Duodenal mucosa (tissue), 2 donors: ENCODE measurements at regions not wholly inside any gene's neighbourhood (a gene's known extent, or its start where the extent isn't known, plus 50 kb on each side); places are given as distances from the start of the nearest gene placed in this dataset.

Experiments
- H3K27ac ChIP-seq: one replicate; pipeline ENCODE4 v1.7.0; 2013; ENCODE audit warnings: low read depth, low read length
- H3K27me3 ChIP-seq, 2 donors: one replicate each; pipeline ENCODE4 v1.7.0; 2013; ENCODE audit warnings: low read length in 2 of 2, control low read depth in 1 of 2; ENCODE audit not compliant: insufficient read depth in 2 of 2, control insufficient read depth in 1 of 2
- H3K36me3 ChIP-seq, 2 donors: one replicate each; pipeline ENCODE4 v1.7.0; 2013; ENCODE audit warnings: low read length in 2 of 2, control low read depth in 1 of 2; ENCODE audit not compliant: insufficient read depth in 2 of 2, control insufficient read depth in 1 of 2
- H3K4me1 ChIP-seq, 2 donors: one replicate each; pipeline ENCODE4 v1.7.0; 2013; ENCODE audit warnings: low read length in 2 of 2, control low read depth in 1 of 2; ENCODE audit not compliant: insufficient read depth in 2 of 2, control insufficient read depth in 1 of 2
- H3K4me3 ChIP-seq, 2 donors: one replicate each; pipeline ENCODE4 v1.7.0; 2013; ENCODE audit warnings: low read length in 2 of 2, low read depth in 1 of 2
- H3K9ac ChIP-seq, 2 donors: one replicate each; pipeline ENCODE4 v1.7.0; 2013; ENCODE audit warnings: low read length in 2 of 2, low read depth in 1 of 2
- H3K9me3 ChIP-seq, 2 donors: one replicate each; pipeline ENCODE4 v1.7.0; 2013; ENCODE audit warnings: low read length in 2 of 2, control low read depth in 1 of 2; ENCODE audit not compliant: control insufficient read depth in 1 of 2

- Histone ChIP-seq H3K9ac (no peak overlapping the region), H3K27ac (no peak overlapping the region), H3K9me3 (no peaks in the 10 kb centered on the region), H3K36me3 (no peaks in the 10 kb centered on the region), H3K4me1 (no peaks in the 10 kb centered on the region), H3K4me3 (no peak overlapping the region), H3K27me3 (peaks cover 6 to 7% of the 10 kb centered on the region in 2 donors)
These were observed 262.3 kb downstream of the NSG2 start for GRCh38 chr5:174307656-174308271.

GRCh38 chr5:174309131-174309795 is 263.8 kb downstream of the NSG2 start:
- no peak overlapping the region for H3K27ac ChIP-seq

GRCh38 chr5:174310243-174310642 is 264.7 kb downstream of the NSG2 start:
- H3K36me3 ChIP-seq = no peaks in the 10 kb centered on the region
- no peak overlapping the region for H3K9ac ChIP-seq
- H3K9me3 ChIP-seq = no peaks in the 10 kb centered on the region
- no peak overlapping the region for H3K4me3 ChIP-seq
- no peak overlapping the region for H3K27ac ChIP-seq
- no peaks in the 10 kb centered on the region for H3K4me1 ChIP-seq
- peaks cover 13 to 16% of the 10 kb centered on the region in 2 donors for H3K27me3 ChIP-seq

More at GRCh38 chr5:174309131-174309795, 263.8 kb downstream of the NSG2 start:
- no peak overlapping the region for H3K9ac ChIP-seq
- no peaks in the 10 kb centered on the region for H3K4me1 ChIP-seq
- peaks cover 13 to 15% of the 10 kb centered on the region in 2 donors for H3K27me3 ChIP-seq
- no peaks in the 10 kb centered on the region for H3K9me3 ChIP-seq
- H3K4me3 ChIP-seq = no peak overlapping the region
- no peaks in the 10 kb centered on the region for H3K36me3 ChIP-seq

DNA sequence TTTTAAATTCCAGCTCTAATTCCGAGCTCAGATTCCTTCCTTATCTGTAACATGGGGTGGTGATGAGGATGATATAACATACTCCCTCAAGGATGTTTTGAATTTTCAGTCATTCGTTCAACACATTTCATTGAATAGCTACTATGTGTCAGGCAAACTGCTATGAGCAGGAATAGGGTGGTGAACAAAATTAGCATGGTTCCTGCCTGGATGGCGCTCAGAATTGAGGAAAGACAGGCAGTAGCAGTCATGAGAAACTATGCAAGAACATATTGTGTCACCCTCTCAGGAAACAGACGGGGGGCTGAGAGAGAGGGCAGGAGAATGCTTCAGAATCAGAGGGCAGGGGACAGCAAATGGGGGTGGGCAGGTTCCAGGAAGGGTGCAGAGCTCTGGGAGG is 265.2 kb downstream of the NSG2 start:
- H3K27ac ChIP-seq = no peak overlapping the region
- H3K9ac ChIP-seq = no peak overlapping the region
- peaks cover 13 to 16% of the 10 kb centered on the region in 2 donors for H3K27me3 ChIP-seq
- no peaks in the 10 kb centered on the region for H3K4me1 ChIP-seq
- H3K9me3 ChIP-seq = no peaks in the 10 kb centered on the region
- H3K36me3 ChIP-seq = no peaks in the 10 kb centered on the region
- no peak overlapping the region for H3K4me3 ChIP-seq

DNA sequence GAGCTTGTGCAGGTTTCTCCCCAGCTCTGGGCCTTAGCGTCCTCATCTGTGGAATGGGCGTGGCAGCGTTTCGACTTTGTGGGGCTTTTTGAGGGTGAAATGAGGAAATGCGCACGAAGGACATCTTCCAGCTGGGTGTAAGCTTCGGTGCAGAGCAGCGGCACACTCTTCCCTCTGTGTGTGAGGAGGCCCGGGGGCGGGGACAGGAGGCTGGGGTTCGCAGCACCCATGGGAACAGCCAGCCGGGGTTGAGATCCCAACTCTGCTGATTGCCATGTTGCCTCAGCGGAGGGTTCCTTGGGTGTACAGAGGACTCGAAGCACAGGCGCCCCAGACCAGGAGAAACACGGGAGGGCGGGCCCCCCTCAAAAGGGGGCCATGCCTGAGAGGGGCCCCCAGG is 265.6 kb downstream of the NSG2 start:
- H3K36me3 ChIP-seq = no peaks in the 10 kb centered on the region
- no peaks in the 10 kb centered on the region for H3K4me1 ChIP-seq
- no peak overlapping the region for H3K9ac ChIP-seq
- no peaks in the 10 kb centered on the region for H3K9me3 ChIP-seq
- H3K4me3 ChIP-seq = no peak overlapping the region
- no peak overlapping the region for H3K27ac ChIP-seq
- peaks cover 13 to 16% of the 10 kb centered on the region in 2 donors for H3K27me3 ChIP-seq

GRCh38 chr5:174311531-174312269 is 266.2 kb downstream of the NSG2 start:
- no peak overlapping the region for H3K27ac ChIP-seq
- peaks cover 13 to 16% of the 10 kb centered on the region in 2 donors for H3K27me3 ChIP-seq
- no peaks in the 10 kb centered on the region for H3K36me3 ChIP-seq

DNA sequence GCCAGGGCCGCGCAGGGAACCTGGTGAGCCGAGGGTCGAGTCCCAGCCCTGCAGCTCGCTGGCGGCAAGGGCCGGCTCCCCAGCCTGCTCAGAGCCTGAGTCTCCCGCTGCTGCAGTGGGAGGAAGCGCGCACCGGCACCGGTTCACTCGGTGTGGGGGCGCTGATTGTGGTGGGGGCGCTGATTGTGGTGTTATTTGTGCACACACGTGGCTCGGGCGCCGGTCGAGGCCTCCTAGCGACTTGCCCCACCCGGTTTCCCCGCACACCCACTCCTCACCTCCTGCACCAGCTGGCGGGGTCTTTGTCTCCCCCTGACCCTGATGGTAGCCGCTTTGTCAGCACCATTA is 266.7 kb downstream of the NSG2 start:
- Histone ChIP-seq H3K27me3 (peaks cover 13 to 16% of the 10 kb centered on the region in 2 donors), H3K4me3 (no peak overlapping the region), H3K27ac (no peak overlapping the region), H3K4me1 (no peaks in the 10 kb centered on the region), H3K9ac (no peak overlapping the region), H3K9me3 (no peaks in the 10 kb centered on the region), H3K36me3 (no peaks in the 10 kb centered on the region)

More at GRCh38 chr5:174311531-174312269, 266.2 kb downstream of the NSG2 start:
- Histone ChIP-seq H3K4me3 (peak overlapping the region; percentile 16 to 22), H3K4me1 (no peaks in the 10 kb centered on the region), H3K9ac (no peak overlapping the region), H3K9me3 (no peaks in the 10 kb centered on the region)

DNA sequence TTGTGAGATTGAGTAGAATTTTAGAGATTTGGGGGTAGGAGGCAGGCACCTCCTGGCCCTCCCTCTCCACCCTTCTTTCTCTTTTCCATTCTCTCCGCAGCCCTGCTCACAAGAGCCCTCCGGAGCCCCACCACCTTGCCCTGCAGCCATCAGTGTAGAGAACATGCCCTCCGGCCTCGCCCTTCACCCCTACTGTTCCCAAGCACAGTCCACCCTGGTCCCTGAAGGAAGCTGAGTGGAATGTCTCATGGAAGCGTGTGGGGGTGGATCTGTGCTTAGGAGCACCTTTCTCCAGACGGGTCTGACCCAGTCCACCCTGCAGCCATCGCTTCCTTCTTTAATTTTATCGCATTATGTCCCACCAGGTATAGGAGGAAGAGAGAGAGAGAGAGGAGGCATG is 267.1 kb downstream of the NSG2 start:
- no peak overlapping the region for H3K9ac ChIP-seq
- H3K36me3 ChIP-seq = no peaks in the 10 kb centered on the region
- no peaks in the 10 kb centered on the region for H3K9me3 ChIP-seq
- no peak overlapping the region for H3K4me3 ChIP-seq
- H3K27ac ChIP-seq = no peak overlapping the region
- peaks cover 13 to 16% of the 10 kb centered on the region in 2 donors for H3K27me3 ChIP-seq
- no peaks in the 10 kb centered on the region for H3K4me1 ChIP-seq

- H3K9me3 ChIP-seq = no peaks in the 10 kb centered on the region
- no peak overlapping the region for H3K4me3 ChIP-seq
- no peaks in the 10 kb centered on the region for H3K4me1 ChIP-seq
- H3K36me3 ChIP-seq = no peaks in the 10 kb centered on the region
- H3K9ac ChIP-seq = no peak overlapping the region
- peaks cover 10 to 16% of the 10 kb centered on the region in 2 donors for H3K27me3 ChIP-seq
- no peak overlapping the region for H3K27ac ChIP-seq
These were observed 268.1 kb downstream of the NSG2 start for GRCh38 chr5:174313615-174314014.

DNA sequence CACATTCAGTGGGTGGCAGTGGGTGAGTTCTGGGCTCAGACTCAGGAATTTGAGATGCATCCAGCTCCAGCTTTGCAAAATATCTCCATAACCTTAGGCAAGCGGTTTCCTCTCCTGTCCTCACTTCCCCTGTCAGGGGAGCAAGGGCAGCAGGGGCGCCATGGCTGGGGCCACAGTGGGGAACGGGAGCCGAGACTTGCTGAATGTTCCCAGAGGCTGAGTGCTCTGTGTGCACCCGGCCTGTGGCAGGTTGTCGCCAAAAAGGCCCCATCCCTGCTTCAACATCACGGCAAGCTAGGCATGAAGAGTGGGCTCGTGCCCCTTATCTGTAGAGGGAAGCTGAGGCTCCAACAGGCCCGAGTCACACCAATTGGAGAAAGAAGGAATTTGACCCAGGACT is 268.8 kb downstream of the NSG2 start:
- Histone ChIP-seq H3K27ac (no peak overlapping the region), H3K36me3 (no peaks in the 10 kb centered on the region), H3K4me3 (no peak overlapping the region), H3K9me3 (no peaks in the 10 kb centered on the region), H3K4me1 (no peaks in the 10 kb centered on the region), H3K27me3 (peaks cover 9 to 16% of the 10 kb centered on the region in 2 donors), H3K9ac (no peak overlapping the region)
